ENCODE measurements at regions not wholly inside any gene's neighbourhood (a gene's known extent, or its start where the extent isn't known, plus 50 kb on each side); places are given as distances from the start of the nearest gene placed in this dataset.

DNA sequence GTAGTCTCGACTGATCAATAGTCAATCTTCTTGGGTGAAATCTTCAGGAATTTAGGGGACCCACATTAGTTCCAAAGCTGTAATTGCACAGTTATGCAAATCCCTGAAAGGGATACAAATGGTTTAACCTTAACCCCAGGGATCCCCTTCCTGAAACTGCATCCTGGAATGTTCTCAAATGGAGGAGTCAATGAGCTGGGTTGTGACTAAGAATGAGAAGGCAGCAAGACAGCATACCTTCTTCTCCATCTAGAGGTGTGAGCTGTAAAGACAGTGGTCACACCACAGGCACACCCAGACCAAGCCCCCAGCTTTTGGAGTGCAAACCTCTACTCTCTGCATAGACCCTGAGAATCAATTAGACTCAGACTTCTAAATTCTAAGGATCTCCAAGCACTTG is 164.7 kb upstream of the MEIS1 start:
- Histone ChIP-seq H3F3A (ENCODE audit: low read depth) (no peaks in the 10 kb centered on the region), H3K27me3 (ENCODE audit: insufficient read depth, low read length, poor library complexity, severe bottlenecking) (no peaks in the 10 kb centered on the region), H4K20me1 (ENCODE audit: insufficient read depth, low read length, poor library complexity, severe bottlenecking) (no peaks in the 10 kb centered on the region)

DNA sequence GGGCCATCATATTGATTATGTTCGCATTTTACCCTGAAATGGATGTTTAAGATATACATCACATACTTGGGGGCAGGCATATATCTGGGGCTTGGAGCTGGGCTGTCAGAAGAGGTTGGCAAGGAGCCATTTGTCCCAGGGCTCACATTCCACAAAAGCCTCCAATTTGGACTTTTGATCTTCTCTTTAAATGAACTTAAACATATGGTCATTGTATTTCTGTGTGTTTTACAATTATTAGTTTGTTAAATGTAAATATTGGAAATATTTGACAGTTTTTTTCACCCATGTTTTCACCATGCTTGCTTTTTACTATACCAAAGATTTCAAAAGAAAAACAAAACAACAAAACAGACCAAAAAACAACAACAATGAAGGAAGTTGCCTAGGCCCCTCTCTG is 165.8 kb upstream of the MEIS1 start:
- no peaks in the 10 kb centered on the region; the same call in 1 of the 2 replicates for H3K9me2 ChIP-seq (replicated peaks; ENCODE audit: low read depth, low read length)
- H3K9ac ChIP-seq (ENCODE audit: low read depth, low read length, poor library complexity, severe bottlenecking): no peak overlapping the region
- no peaks in the 10 kb centered on the region for H3K79me2 ChIP-seq (ENCODE audit: insufficient read depth, low read length)
- no peak overlapping the region for H3K4me3 ChIP-seq (ENCODE audit: low read length, poor library complexity, severe bottlenecking)
- no peaks in the 10 kb centered on the region for H3K36me3 ChIP-seq (ENCODE audit: insufficient read depth, low read length)
- no peaks in the 10 kb centered on the region for H3K27me3 ChIP-seq (ENCODE audit: insufficient read depth, low read length, poor library complexity, severe bottlenecking)
- no peaks in the 10 kb centered on the region for H3K4me1 ChIP-seq (ENCODE audit: insufficient read depth, low read length, poor library complexity, severe bottlenecking)
- H3F3A ChIP-seq (ENCODE audit: low read depth): no peaks in the 10 kb centered on the region
- TF ChIP-seq, protein P1, sequence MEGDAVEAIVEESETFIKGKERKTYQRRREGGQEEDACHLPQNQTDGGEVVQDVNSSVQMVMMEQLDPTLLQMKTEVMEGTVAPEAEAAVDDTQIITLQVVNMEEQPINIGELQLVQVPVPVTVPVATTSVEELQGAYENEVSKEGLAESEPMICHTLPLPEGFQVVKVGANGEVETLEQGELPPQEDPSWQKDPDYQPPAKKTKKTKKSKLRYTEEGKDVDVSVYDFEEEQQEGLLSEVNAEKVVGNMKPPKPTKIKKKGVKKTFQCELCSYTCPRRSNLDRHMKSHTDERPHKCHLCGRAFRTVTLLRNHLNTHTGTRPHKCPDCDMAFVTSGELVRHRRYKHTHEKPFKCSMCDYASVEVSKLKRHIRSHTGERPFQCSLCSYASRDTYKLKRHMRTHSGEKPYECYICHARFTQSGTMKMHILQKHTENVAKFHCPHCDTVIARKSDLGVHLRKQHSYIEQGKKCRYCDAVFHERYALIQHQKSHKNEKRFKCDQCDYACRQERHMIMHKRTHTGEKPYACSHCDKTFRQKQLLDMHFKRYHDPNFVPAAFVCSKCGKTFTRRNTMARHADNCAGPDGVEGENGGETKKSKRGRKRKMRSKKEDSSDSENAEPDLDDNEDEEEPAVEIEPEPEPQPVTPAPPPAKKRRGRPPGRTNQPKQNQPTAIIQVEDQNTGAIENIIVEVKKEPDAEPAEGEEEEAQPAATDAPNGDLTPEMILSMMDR (conservative IDR thresholded peaks at IDR 0.05; ENCODE audit: low read length): no peak
- no peak for TF ChIP-seq EZH2phosphoT487 (IDR thresholded peaks at IDR 0.05; ENCODE audit: borderline replicate concordance)
- no peaks in the 10 kb centered on the region for H3K9me3 ChIP-seq (ENCODE audit: insufficient read depth, low read depth, low read length)
- no peaks in the 10 kb centered on the region for H4K20me1 ChIP-seq (ENCODE audit: insufficient read depth, low read length, poor library complexity, severe bottlenecking)
- no peak overlapping the region for H3K4me2 ChIP-seq (ENCODE audit: low read depth, low read length, poor library complexity, severe bottlenecking)
- no peak overlapping the region for H2AFZ ChIP-seq (ENCODE audit: low read length)

More for the DNA sequence above, 164.7 kb upstream of the MEIS1 start:
- Histone ChIP-seq H3K36me3 (ENCODE audit: insufficient read depth, low read length) (no peaks in the 10 kb centered on the region), H3K4me3 (ENCODE audit: low read length, poor library complexity, severe bottlenecking) (no peak overlapping the region), H3K79me2 (ENCODE audit: insufficient read depth, low read length) (no peaks in the 10 kb centered on the region), H3K9me2 (replicated peaks; ENCODE audit: low read depth, low read length) (no peaks in the 10 kb centered on the region; the same call in 1 of the 2 replicates), H3K4me1 (ENCODE audit: insufficient read depth, low read length, poor library complexity, severe bottlenecking) (no peaks in the 10 kb centered on the region), H3K4me2 (ENCODE audit: low read depth, low read length, poor library complexity, severe bottlenecking) (no peak overlapping the region), H3K9ac (ENCODE audit: low read depth, low read length, poor library complexity, severe bottlenecking) (no peak overlapping the region), H2AFZ (ENCODE audit: low read length) (no peak overlapping the region), H3K9me3 (ENCODE audit: insufficient read depth, low read depth, low read length) (no peaks in the 10 kb centered on the region)
- no peak for TF ChIP-seq EZH2phosphoT487 (IDR thresholded peaks at IDR 0.05; ENCODE audit: borderline replicate concordance)
- TF ChIP-seq, protein P1 (conservative IDR thresholded peaks at IDR 0.05; ENCODE audit: low read length): no peak

DNA sequence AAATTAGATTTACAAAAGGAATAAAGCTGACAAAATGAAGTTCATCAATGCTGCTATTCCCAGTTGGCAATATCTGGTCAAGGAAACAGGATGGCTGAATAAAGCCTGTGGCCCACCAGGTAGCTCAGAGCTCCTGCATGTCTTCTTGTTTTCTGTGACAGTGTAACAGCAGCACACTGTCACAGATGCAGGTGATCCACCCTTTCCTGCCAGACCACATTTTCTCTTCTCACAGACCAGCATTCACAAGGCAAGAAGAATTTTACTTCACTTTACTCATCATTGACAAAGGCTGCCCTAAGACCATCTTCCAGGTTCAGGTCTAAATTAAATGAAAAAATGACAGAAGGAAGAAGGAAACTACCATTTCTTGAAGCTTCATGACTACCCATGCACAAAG is 166.2 kb upstream of the MEIS1 start:
- no peaks in the 10 kb centered on the region for H3K79me2 ChIP-seq (ENCODE audit: insufficient read depth, low read length)
- H3K9me3 ChIP-seq (ENCODE audit: insufficient read depth, low read depth, low read length): no peaks in the 10 kb centered on the region
- H3K4me2 ChIP-seq (ENCODE audit: low read depth, low read length, poor library complexity, severe bottlenecking): no peak overlapping the region
- H2AFZ ChIP-seq (ENCODE audit: low read length): no peak overlapping the region
- no peaks in the 10 kb centered on the region for H3F3A ChIP-seq (ENCODE audit: low read depth)
- H3K9me2 ChIP-seq (replicated peaks; ENCODE audit: low read depth, low read length): no peaks in the 10 kb centered on the region; the same call in 1 of the 2 replicates
- H3K4me1 ChIP-seq (ENCODE audit: insufficient read depth, low read length, poor library complexity, severe bottlenecking): no peaks in the 10 kb centered on the region
- H3K9ac ChIP-seq (ENCODE audit: low read depth, low read length, poor library complexity, severe bottlenecking): no peak overlapping the region
- H4K20me1 ChIP-seq (ENCODE audit: insufficient read depth, low read length, poor library complexity, severe bottlenecking): no peaks in the 10 kb centered on the region
- TF ChIP-seq EZH2phosphoT487 (IDR thresholded peaks at IDR 0.05; ENCODE audit: borderline replicate concordance): no peak
- TF ChIP-seq, protein P1 (conservative IDR thresholded peaks at IDR 0.05; ENCODE audit: low read length): no peak
- no peaks in the 10 kb centered on the region for H3K36me3 ChIP-seq (ENCODE audit: insufficient read depth, low read length)
- H3K27me3 ChIP-seq (ENCODE audit: insufficient read depth, low read length, poor library complexity, severe bottlenecking): no peaks in the 10 kb centered on the region
- H3K4me3 ChIP-seq (ENCODE audit: low read length, poor library complexity, severe bottlenecking): no peak overlapping the region

All from Loucy (cell line).